ENCODE measurements at regions not wholly inside any gene's neighbourhood (a gene's known extent, or its start where the extent isn't known, plus 50 kb on each side); places are given as distances from the start of the nearest gene placed in this dataset.

- peaks cover 52% of the 10 kb centered on the region for H3K27me3 ChIP-seq
- H3K36me3 ChIP-seq: no peaks in the 10 kb centered on the region
- no peak overlapping the region for H3K27ac ChIP-seq
- 57 to 69% methylated on average over 10 to 13 of the region's 13 CpGs for WGBS, 2 donors (ENCODE audit: low coverage in 1 of 2)
- H3K4me3 ChIP-seq: no peak overlapping the region
- in situ Hi-C loops (cut with MboI; ENCODE audit: low pct_ligation_motif_present in 1 of 4, low pct_unique_long_range_greater_than_20kb in 1 of 4, low sequenced_read_pairs in 3 of 4) (no loop called here), intact Hi-C loops (cut with DNase I; ENCODE audit: low total_unique reads) (no loop called here)
- no peaks in the 10 kb centered on the region for H3K4me1 ChIP-seq
- TF ChIP-seq POLR2AphosphoS5 (IDR thresholded peaks at IDR 0.05): no peak
- TF ChIP-seq POLR2A (IDR thresholded peaks at IDR 0.05): no peak
- TF ChIP-seq CTCF (IDR thresholded peaks at IDR 0.05): no peak
- TF ChIP-seq EP300 (IDR thresholded peaks at IDR 0.05; ENCODE audit: low read depth): no peak
- no peak for DNase-seq
- H3K9me3 ChIP-seq: no peaks in the 10 kb centered on the region
These were observed 100.9 kb upstream of the NKX1-1 start for GRCh38 chr4:1506956-1507721.

DNA sequence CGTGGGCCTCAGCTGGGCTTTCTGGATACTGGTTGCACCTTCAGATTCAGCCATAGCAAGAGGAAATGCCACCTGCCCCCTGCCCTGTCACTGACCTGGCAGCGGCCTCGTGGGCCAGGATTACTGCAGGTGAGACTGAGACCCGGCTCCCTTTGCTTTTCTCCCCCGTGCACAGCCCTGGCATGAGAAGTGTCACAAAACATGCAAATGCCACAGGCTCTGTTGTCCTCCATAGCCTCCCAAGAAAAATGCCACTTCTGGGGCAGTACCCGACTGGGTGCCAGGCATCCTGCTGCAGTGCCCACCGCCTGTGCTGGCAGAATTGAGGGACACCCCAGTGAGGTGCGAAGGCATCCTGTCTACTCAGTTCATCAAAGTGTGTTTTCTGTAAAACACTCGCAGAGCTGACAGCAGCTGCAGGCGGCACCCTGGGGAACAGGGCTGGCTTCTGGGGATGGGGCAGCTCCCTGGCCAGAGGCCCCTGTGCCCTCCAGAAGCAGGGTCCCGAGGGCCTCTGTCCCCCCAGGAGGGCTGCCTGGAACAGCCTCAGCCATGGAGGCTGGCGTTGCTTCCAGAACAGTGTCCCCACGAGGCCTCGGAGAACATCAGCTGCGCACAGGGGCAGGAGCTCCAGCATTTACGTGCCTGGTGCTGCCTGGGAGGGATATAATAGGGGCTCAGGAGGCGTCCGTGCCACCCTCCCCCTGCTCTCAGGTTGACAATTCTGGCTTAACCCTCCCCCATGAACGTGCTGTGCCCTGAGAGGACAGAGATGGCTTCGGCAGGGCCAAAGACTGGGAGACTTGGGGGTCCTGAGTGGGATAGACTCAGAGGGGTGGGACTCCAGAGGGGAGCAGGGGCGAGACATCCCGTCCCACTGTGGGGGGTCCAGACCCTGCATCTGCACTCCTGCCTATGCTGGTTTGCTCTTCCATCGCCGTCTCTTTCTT lies 99.5 kb upstream of the NKX1-1 start:
- no peak overlapping the region for H3K4me3 ChIP-seq
- peaks cover 45% of the 10 kb centered on the region for H3K27me3 ChIP-seq
- no peaks in the 10 kb centered on the region for H3K36me3 ChIP-seq
- no peaks in the 10 kb centered on the region for H3K9me3 ChIP-seq
- no peaks in the 10 kb centered on the region for H3K4me1 ChIP-seq
- intact Hi-C loops (cut with DNase I; ENCODE audit: low total_unique reads) (no loop called here), in situ Hi-C loops (cut with MboI; ENCODE audit: low pct_ligation_motif_present in 1 of 4, low pct_unique_long_range_greater_than_20kb in 1 of 4, low sequenced_read_pairs in 3 of 4) (no loop called here)
- H3K27ac ChIP-seq: no peak overlapping the region
- peak; percentile 2 for DNase-seq
- TF ChIP-seq CTCF (IDR thresholded peaks at IDR 0.05): no peak
- TF ChIP-seq POLR2A (IDR thresholded peaks at IDR 0.05): no peak
- TF ChIP-seq EP300 (IDR thresholded peaks at IDR 0.05; ENCODE audit: low read depth): no peak
- TF ChIP-seq POLR2AphosphoS5 (IDR thresholded peaks at IDR 0.05): no peak
- 24 to 50% methylated on average over 4 to 19 of the region's 24 CpGs for WGBS, 2 donors (ENCODE audit: low coverage in 1 of 2)

GRCh38 chr4:1504595-1505500 lies 98.6 kb upstream of the NKX1-1 start:
- Histone ChIP-seq H3K36me3 (no peaks in the 10 kb centered on the region), H3K27me3 (peaks cover 45% of the 10 kb centered on the region), H3K27ac (no peak overlapping the region), H3K4me1 (no peaks in the 10 kb centered on the region), H3K9me3 (no peaks in the 10 kb centered on the region), H3K4me3 (no peak overlapping the region)
- WGBS, 2 donors (ENCODE audit: low coverage in 1 of 2): 77 to 80% methylated on average over 1 to 17 of the region's 17 CpGs
- peak; percentile 1 for DNase-seq
- TF ChIP-seq POLR2A (IDR thresholded peaks at IDR 0.05): no peak
- no peak for TF ChIP-seq EP300 (IDR thresholded peaks at IDR 0.05; ENCODE audit: low read depth)
- TF ChIP-seq CTCF (IDR thresholded peaks at IDR 0.05): no peak
- TF ChIP-seq POLR2AphosphoS5 (IDR thresholded peaks at IDR 0.05): no peak
- in situ Hi-C loops (cut with MboI; ENCODE audit: low pct_ligation_motif_present in 1 of 4, low pct_unique_long_range_greater_than_20kb in 1 of 4, low sequenced_read_pairs in 3 of 4) (no loop called here), intact Hi-C loops (cut with DNase I; ENCODE audit: low total_unique reads) (no loop called here)

Data from transverse colon (tissue), 4 donors.